ENCODE measurements at regions not wholly inside any gene's neighbourhood (a gene's known extent, or its start where the extent isn't known, plus 50 kb on each side); places are given as distances from the start of the nearest gene placed in this dataset.

DNA sequence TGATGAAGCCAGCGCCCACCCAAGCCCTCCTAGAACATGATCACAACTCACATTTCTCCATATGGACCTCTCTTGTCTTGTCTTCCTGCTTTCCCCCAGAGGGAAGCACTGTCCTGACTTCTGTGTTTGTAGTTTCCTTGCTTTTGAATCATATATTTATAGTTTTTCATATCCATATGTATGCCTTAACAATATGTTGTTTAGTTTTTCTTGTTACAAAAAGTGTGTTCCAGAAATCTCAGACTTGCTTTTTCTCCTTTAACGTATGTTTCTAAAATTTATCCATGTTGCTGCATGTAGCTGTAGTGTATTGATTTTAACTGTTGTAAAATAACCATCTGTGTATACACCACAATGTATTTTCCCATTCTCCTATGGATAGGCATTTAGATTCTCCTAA, 182.0 kb upstream of the SMIM23 start:
- no peak for DNase-seq (ENCODE audit: low read depth, low spot score)

- DNase-seq (ENCODE audit: low read depth, low spot score) = no peak
Measured at GRCh38 chr5:171604195-171604594, 181.4 kb upstream of the SMIM23 start.

GRCh38 chr5:171606414-171607024, 179.1 kb upstream of the SMIM23 start:
- DNase-seq (ENCODE audit: low read depth, low spot score) = no peak

- no peak for DNase-seq (ENCODE audit: low read depth, low spot score)
Measured at GRCh38 chr5:171607863-171608262, 177.8 kb upstream of the SMIM23 start.

- DNase-seq (ENCODE audit: low read depth, low spot score) = no peak
Measured at GRCh38 chr5:171609806-171610452, 175.7 kb upstream of the SMIM23 start.

DNA sequence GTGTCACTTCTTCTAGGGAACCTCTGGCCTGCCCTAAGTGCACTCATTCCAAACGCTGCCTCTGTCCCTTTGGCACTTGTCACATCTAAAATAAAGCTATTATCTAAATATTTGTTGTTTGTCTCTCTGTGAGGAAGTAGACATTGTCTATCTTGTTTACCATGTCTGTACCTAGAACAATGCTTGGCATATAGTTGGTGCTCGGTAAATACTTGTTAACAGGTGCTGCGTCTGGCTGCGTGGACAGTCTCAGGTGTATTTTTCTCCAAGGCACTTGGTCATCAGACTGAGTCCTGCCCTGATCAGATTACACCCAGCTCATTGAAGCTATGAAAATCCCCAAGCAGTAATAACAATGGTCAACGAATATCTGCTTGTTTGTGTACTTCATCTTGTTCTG, 174.9 kb upstream of the SMIM23 start:
- no peak for DNase-seq (ENCODE audit: low read depth, low spot score)

DNA sequence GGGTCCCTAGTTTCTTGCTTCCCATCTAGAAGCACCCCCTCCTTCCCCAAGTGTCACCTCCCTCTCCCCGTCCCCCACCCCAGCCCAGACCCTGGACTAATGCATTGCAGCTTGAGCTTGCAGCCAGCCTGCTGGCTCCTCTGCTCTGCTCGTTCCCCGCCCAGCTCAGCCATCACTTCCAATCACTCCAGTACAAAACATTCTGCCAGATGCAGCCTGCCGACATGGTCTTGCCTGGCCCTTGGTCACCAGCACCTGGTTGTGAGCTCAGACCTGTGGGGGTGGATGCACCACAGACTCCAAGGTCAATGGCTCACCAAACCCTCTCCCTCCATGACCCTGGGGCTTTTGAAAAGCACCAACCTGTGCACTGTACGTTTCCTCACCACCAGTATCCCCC, 172.9 kb upstream of the SMIM23 start:
- DNase-seq (ENCODE audit: low read depth, low spot score) = no peak

DNA sequence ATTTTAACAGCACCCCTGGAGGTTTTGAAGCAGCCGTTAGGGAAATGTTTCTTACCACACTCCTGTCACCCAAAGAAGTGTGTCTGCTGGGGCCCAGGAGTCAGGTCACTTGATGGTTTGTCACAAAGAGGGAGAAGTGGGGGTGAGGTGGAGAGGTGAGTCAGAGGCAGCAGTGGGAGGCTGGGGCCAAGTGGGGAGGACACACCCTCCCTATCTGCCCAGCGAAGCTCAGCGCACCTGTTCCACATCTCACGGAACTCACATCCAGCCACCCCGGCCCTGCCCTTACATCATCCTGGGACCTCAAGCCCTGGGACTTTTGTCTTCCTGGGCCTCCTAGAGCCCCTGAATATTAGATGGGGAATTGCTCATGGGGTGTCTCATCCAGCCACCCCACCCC, 171.1 kb upstream of the SMIM23 start:
- DNase-seq (ENCODE audit: low read depth, low spot score) = no peak

- no peak for DNase-seq (ENCODE audit: low read depth, low spot score)
Measured at GRCh38 chr5:171614971-171615653, 170.5 kb upstream of the SMIM23 start.

- DNase-seq (ENCODE audit: low read depth, low spot score) = no peak
Measured at GRCh38 chr5:171615705-171616640, 169.6 kb upstream of the SMIM23 start.

- DNase-seq (ENCODE audit: low read depth, low spot score) = no peak
Measured at GRCh38 chr5:171617266-171617665, 168.4 kb upstream of the SMIM23 start.

DNA sequence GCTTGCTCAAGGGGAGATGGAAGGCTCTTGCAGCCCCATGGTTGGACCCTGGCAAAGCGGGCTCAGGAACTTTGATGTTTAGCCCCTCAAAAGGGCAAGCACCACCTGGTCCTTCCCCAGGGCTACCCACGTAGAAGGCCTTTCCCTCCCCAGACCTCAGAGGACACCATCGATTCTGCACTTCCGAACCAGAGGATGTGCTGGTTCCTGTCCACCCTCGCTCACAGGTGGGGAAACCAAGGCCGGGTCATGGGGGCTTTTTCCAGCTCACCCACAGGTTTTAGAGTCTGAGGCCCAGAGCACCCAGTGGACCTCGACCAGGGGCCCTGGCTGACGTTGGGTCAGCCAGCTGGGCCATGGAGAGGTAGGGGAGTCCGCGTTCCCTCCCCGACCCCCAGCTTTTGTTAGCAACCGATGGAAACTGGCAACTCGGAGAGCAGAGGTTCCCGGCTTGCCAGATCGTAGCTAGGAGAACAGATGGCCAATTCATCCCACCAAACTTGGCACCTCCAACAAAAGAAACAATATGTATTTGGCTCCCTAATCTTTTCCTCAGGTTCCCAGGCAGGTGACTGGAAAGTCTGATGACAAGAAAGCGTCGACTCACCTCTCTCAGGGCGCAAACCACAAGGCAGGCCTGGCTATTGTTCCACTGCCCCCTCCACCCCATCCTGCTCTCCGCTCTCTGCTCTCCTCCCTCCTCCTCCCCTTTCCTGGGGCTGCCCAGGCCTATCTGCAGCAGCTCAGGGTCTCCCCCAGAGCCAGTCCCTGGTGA, 167.6 kb upstream of the SMIM23 start:
- DNase-seq (ENCODE audit: low read depth, low spot score) = no peak

GRCh38 chr5:171619196-171619595, 166.4 kb upstream of the SMIM23 start:
- no peak for DNase-seq (ENCODE audit: low read depth, low spot score)

GRCh38 chr5:171619744-171620143, 165.9 kb upstream of the SMIM23 start:
- no peak for DNase-seq (ENCODE audit: low read depth, low spot score)

GRCh38 chr5:171622010-171622409, 163.6 kb upstream of the SMIM23 start:
- no peak for DNase-seq (ENCODE audit: low read depth, low spot score)

DNA sequence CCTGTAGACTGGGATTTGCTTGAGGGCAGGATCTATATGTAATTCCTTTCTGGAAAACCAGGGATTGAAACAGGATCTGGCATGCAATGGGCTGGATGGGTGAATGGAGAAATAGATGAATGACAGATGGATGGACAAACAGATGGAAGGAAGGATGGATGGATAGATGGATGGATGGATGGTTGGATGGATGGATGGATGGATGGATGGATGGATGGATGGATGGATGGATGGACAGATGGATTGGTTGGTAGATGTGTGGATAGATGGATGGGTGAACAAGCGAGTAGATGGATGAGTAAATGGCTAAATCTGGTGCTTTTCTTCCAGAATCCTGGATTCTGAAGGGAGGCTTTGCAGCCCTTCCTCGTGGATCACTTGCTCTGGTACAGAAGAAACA, 162.5 kb upstream of the SMIM23 start:
- no peak for DNase-seq (ENCODE audit: low read depth, low spot score)

DNA sequence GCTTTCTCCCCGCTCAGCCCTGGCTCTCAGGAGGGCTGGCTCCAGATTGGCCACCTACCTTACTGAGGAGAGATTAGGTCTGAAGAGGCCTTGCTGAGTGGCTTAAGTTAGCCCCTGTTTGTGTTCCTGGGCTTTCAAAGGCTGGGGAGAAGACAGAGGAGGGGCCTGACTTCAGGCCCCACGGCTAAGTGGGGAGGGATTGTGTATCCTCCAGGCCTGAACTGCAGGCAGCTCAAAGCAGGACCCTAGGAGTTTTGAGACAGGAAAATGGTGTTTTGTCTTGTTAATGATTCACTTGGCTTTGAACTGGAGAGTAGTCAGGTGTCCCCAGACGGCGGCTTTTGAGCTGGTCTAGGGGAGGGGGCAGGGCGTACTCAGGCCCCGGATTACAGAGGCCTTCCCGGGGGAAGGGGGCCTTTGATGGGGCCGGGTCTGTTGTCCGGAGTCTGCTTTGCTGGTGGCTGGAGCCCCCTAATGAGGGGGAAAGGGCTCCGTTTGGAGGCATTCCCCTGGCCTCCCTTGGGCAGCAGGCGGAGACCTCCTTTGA, 162.0 kb upstream of the SMIM23 start:
- DNase-seq (ENCODE audit: low read depth, low spot score) = no peak

GRCh38 chr5:171624396-171624795, 161.2 kb upstream of the SMIM23 start:
- DNase-seq (ENCODE audit: low read depth, low spot score) = no peak

DNA sequence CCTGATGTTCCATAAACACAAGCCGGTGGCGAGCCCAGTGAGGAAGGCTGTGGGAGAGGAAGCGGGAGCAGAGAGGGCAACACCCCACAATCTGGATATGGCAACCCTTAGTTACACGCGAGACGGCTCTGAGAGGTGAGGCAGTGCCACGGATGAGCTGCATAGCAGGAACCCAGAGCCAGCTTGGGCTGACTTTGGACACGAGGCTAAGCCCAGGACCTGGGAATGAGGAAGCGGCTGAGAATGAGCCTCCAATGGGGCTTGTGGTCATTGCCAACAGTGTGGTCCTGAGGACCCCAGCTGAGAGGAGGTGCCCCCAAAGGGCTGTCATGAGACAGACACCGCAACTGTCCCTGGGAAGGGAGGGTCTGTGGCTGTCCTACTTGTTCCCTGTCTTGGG, 160.0 kb upstream of the SMIM23 start:
- DNase-seq (ENCODE audit: low read depth, low spot score) = no peak

DNA sequence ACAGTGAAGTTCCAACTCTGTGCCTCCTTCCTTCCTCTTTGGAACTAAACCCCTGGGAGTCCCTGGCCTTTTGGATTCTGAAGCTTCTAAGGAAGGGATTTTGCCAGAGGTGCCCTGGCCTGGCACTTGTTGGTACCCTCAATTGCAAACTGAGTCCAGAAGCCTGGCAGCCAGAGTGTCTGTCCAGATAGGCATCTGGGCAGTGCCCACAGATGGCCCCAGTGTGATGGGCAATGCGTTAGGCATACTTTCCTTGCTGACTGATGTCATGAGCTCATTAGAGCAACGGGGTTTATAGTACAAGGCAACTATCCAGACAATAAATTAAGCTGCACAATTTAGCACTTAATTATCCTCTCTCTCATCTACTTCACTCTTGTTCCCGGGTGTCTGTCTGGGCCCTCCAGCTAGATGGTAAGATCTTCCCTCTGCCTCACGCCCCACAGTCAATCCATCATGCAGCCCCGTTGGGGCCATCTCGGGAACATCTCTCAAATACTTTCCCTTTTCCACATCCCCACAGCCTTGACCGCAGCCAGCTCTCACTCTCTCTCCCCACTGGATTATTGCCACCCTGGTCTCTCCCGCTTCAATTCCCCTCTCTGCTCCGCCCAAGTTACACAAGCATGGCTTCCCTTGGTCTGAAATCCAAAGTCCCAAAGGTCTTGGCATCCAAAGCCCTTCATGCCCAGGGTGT, 157.5 kb upstream of the SMIM23 start:
- no peak for DNase-seq (ENCODE audit: low read depth, low spot score)

- DNase-seq (ENCODE audit: low read depth, low spot score) = no peak
Measured at GRCh38 chr5:171628633-171628974, 157.0 kb upstream of the SMIM23 start.
